ENCODE measurements at regions not wholly inside any gene's neighbourhood (a gene's known extent, or its start where the extent isn't known, plus 50 kb on each side); places are given as distances from the start of the nearest gene placed in this dataset.
A peak's percentile ranks its signal among the peaks of the same experiment; 100 is the strongest.

DNA sequence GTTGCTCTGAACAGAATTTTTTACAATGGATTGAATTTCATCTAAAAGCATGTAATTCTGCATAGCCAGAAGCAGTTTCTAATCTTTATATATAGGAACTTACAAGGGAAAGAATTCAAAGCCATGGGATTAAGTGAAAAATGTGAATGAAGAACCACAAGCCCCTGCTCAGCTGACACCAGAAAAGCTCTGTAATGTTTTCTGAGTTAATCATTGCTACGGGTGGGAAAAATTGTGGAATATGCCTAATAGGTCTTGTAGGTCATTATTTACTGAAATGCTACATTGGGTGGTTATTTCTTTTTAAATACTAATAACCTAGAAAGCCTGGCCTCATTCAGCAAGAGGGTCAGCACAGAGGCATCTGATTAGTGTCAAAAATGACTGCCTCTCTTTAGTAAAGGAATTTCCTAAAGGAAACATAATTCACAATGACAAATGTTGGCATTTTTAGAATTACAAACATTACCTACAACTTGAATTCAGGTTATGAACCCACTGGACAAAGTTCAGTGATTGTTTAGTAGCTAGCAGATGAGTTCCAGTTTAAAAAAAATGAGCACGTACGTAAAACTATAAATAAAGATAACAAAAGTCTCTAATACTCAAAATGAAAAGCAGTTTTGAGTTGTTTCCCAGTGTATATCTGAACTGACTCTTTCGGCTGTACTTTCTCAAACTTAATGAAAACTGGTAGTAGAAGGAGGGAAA is 75.3 kb downstream of the BMP4 start:
- H3K36me3 Mint-ChIP-seq (ENCODE audit: low read depth): 0 out of 2 replicates have a peak, but pooled peaks cover 5% of the 10 kb centered on the region
- peak; percentile 66 for DNase-seq
- H3K27ac Mint-ChIP-seq: peak overlapping the region; percentile 63; the same call in 1 of the 2 replicates
- peaks cover 5% of the 10 kb centered on the region; the same call in 1 of the 2 replicates for H3K9me3 Mint-ChIP-seq
- H3K4me1 Mint-ChIP-seq (ENCODE audit: low read depth): peaks cover 22% of the 10 kb centered on the region
- TF ChIP-seq, protein P1, sequence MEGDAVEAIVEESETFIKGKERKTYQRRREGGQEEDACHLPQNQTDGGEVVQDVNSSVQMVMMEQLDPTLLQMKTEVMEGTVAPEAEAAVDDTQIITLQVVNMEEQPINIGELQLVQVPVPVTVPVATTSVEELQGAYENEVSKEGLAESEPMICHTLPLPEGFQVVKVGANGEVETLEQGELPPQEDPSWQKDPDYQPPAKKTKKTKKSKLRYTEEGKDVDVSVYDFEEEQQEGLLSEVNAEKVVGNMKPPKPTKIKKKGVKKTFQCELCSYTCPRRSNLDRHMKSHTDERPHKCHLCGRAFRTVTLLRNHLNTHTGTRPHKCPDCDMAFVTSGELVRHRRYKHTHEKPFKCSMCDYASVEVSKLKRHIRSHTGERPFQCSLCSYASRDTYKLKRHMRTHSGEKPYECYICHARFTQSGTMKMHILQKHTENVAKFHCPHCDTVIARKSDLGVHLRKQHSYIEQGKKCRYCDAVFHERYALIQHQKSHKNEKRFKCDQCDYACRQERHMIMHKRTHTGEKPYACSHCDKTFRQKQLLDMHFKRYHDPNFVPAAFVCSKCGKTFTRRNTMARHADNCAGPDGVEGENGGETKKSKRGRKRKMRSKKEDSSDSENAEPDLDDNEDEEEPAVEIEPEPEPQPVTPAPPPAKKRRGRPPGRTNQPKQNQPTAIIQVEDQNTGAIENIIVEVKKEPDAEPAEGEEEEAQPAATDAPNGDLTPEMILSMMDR (IDR thresholded peaks at IDR 0.05): no peak
- peak overlapping the region; percentile 30; the same call in 1 of the 2 replicates for H3K4me3 Mint-ChIP-seq
- H3K27me3 Mint-ChIP-seq (ENCODE audit: insufficient read depth): peaks cover 6% of the 10 kb centered on the region

DNA sequence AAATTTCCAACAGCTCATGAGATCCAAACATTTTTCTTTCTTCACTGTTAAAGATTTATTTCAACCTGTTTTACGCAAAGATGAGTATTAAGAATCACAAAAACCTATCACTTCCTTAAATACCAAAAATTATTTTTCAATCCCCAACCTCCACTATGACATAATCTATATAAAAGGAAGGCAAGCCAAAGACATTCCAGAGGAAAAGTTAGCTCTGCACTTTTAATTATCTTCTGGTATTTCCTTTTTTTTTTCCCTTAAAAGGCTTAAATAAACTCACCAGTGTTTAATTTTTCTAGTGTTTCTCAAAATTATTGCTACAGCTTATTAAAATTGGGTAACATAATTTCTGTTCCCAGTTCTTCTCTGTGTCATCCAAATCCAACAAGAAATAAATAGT is 75.9 kb downstream of the BMP4 start:
- H3K4me1 Mint-ChIP-seq (ENCODE audit: low read depth): peaks cover 22% of the 10 kb centered on the region
- H3K9me3 Mint-ChIP-seq: peaks cover 5% of the 10 kb centered on the region; the same call in 1 of the 2 replicates
- H3K36me3 Mint-ChIP-seq (ENCODE audit: low read depth): 0 out of 2 replicates have a peak, but pooled peaks cover 5% of the 10 kb centered on the region
- H3K27ac Mint-ChIP-seq: peak overlapping the region; percentile 63; the same call in 1 of the 2 replicates
- no peak for DNase-seq
- H3K27me3 Mint-ChIP-seq (ENCODE audit: insufficient read depth): peaks cover 3% of the 10 kb centered on the region
- peak overlapping the region; percentile 30; the same call in 1 of the 2 replicates for H3K4me3 Mint-ChIP-seq
- TF ChIP-seq, protein P1 (IDR thresholded peaks at IDR 0.05): no peak

DNA sequence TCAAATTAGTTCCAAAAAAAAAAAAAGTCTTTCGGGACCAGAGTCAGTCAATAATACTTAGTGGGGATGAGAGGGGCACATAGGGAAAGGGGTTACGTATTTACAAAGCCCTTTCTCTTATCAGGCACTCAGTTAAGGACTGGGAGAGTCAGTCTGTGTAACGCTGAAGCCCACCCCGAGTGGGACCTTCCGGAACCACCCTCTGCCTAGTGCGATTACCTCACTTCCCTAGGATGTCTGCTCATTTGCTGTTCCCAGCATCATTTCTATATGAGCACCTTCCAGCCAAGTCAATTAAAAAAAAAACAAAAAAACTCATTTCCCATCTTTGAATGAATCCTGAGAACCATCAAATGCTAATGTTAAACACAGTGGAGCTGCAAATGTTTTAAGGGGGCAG is 76.9 kb downstream of the BMP4 start:
- no peak for DNase-seq
- Mint-ChIP-seq H3K27me3 (ENCODE audit: insufficient read depth) (peaks cover 3% of the 10 kb centered on the region), H3K27ac (no peak overlapping the region), H3K4me1 (ENCODE audit: low read depth) (peaks cover 22% of the 10 kb centered on the region), H3K4me3 (no peak overlapping the region), H3K36me3 (ENCODE audit: low read depth) (0 out of 2 replicates have a peak, but pooled peaks cover 5% of the 10 kb centered on the region), H3K9me3 (peaks cover 5% of the 10 kb centered on the region; the same call in 1 of the 2 replicates)
- TF ChIP-seq, protein P1 (IDR thresholded peaks at IDR 0.05): no peak

DNA sequence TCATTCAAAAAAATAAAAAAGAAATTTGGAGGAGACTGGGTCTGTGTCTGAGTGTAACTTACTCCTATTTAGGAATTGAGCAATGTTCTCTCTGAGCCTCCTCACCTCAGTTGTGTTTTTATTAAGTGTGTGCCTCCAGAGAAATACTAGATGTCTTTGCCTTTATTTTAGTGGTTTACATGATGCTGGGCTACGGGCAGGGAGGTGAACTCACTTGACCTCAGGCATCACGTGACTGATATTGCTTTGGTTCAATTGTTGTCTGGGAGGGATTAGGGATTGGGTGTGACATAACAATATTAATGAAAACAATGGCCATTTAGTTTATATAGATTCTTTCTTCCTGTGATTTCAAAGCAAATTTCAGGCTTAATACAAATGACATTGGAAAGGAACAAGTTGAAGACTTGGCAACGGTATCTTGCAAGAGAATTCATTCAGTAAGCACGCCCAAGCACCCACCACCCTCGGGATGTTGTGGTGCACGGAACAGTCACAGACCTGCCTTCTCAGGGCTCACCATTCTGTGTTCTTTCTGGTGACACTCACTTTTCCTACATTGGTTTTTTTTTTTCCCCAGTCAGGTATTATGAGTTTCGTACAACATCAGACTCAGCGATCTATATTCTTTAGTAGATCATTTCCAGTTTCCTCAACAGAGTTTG is 77.5 kb downstream of the BMP4 start:
- no peak overlapping the region for H3K4me3 Mint-ChIP-seq
- 0 out of 2 replicates have a peak, but pooled peaks cover 5% of the 10 kb centered on the region for H3K36me3 Mint-ChIP-seq (ENCODE audit: low read depth)
- peaks cover 22% of the 10 kb centered on the region for H3K4me1 Mint-ChIP-seq (ENCODE audit: low read depth)
- peaks cover 3% of the 10 kb centered on the region for H3K27me3 Mint-ChIP-seq (ENCODE audit: insufficient read depth)
- no peak overlapping the region for H3K27ac Mint-ChIP-seq
- TF ChIP-seq, protein P1 (IDR thresholded peaks at IDR 0.05): no peak
- peaks cover 5% of the 10 kb centered on the region; the same call in 1 of the 2 replicates for H3K9me3 Mint-ChIP-seq
- no peak for DNase-seq

- H3K27ac Mint-ChIP-seq: no peak overlapping the region
- H3K9me3 Mint-ChIP-seq: peaks cover 5% of the 10 kb centered on the region; the same call in 1 of the 2 replicates
Observed at GRCh38 chr14:53875324-53875897, 81.2 kb downstream of the BMP4 start.

More at GRCh38 chr14:53875324-53875897, 81.2 kb downstream of the BMP4 start:
- DNase-seq: no peak
- Mint-ChIP-seq H3K4me3 (no peak overlapping the region), H3K4me1 (ENCODE audit: low read depth) (peaks cover 8% of the 10 kb centered on the region), H3K27me3 (ENCODE audit: insufficient read depth) (peaks cover 6% of the 10 kb centered on the region), H3K36me3 (ENCODE audit: low read depth) (0 out of 2 replicates have a peak, but pooled peaks cover 5% of the 10 kb centered on the region)
- TF ChIP-seq, protein P1 (IDR thresholded peaks at IDR 0.05): no peak

All from HFFc6 (cell line).